Neural crest cell (in vitro differentiated cells): ENCODE measurements at regions not wholly inside any gene's neighbourhood (a gene's known extent, or its start where the extent isn't known, plus 50 kb on each side); places are given as distances from the start of the nearest gene placed in this dataset.

Source experiments
- DNase-seq: peaks from one replicate; pipeline ENCODE4 v3.0.0; 2021; ENCODE audit warnings: low read depth, mixed read lengths, low spot score
- H3K27ac Mint-ChIP-seq: one replicate; pipeline ENCODE4 v1.8.0; 2021; ENCODE audit warnings: mild to moderate bottlenecking, mixed read lengths; ENCODE audit not compliant: unreplicated experiment
- H3K27me3 Mint-ChIP-seq: 2 replicates; pipeline ENCODE4 v1.8.0; 2021; ENCODE audit warnings: low read depth, mild to moderate bottlenecking, mixed read lengths
- H3K36me3 Mint-ChIP-seq: 2 replicates; pipeline ENCODE4 v1.8.0; 2021; ENCODE audit warnings: low read depth, mild to moderate bottlenecking, mixed read lengths
- H3K4me1 Mint-ChIP-seq: 2 replicates; pipeline ENCODE4 v1.8.0; 2021; ENCODE audit warnings: mixed read lengths
- H3K4me3 Mint-ChIP-seq: one replicate; pipeline ENCODE4 v1.8.0; 2021; ENCODE audit warnings: mild to moderate bottlenecking, mixed read lengths
- H3K9me3 Mint-ChIP-seq: 2 replicates; pipeline ENCODE4 v1.8.0; 2021; ENCODE audit warnings: mixed read lengths
- TF ChIP-seq, protein P1 (sequence below): fragments of 200-600 bp; sonication (generic); conservative IDR thresholded peaks from 2 replicates; pipeline ENCODE4 v1.5.0; 2021; ENCODE audit warnings: antibody characterized with exemption, mild to moderate bottlenecking

DNA sequence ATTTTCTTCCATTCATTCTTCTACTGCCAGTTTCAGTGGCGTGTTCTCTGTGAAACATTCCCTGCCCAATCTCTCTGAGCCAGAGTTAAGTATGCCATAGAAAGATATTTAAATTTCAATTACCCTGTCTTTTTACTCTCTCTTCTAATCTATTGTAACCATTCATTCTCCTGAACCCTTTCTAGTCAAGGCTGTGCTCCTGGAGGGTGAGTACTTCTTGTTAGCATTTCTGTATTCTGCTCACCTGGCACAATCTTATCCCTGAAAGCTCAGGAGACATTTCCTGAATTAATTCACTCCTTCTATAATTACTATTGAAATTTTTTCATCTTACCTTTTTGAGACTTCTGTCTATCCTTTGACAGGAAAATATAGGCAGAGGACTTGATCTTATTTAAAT lies 271.7 kb downstream of the HGF start:
- Mint-ChIP-seq H3K27ac (no peak overlapping the region), H3K36me3 (no peaks in the 10 kb centered on the region), H3K9me3 (no peaks in the 10 kb centered on the region), H3K4me3 (no peak overlapping the region), H3K4me1 (no peaks in the 10 kb centered on the region), H3K27me3 (no peaks in the 10 kb centered on the region)
- TF ChIP-seq, protein P1, sequence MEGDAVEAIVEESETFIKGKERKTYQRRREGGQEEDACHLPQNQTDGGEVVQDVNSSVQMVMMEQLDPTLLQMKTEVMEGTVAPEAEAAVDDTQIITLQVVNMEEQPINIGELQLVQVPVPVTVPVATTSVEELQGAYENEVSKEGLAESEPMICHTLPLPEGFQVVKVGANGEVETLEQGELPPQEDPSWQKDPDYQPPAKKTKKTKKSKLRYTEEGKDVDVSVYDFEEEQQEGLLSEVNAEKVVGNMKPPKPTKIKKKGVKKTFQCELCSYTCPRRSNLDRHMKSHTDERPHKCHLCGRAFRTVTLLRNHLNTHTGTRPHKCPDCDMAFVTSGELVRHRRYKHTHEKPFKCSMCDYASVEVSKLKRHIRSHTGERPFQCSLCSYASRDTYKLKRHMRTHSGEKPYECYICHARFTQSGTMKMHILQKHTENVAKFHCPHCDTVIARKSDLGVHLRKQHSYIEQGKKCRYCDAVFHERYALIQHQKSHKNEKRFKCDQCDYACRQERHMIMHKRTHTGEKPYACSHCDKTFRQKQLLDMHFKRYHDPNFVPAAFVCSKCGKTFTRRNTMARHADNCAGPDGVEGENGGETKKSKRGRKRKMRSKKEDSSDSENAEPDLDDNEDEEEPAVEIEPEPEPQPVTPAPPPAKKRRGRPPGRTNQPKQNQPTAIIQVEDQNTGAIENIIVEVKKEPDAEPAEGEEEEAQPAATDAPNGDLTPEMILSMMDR: no peak
- DNase-seq: no peak

DNA sequence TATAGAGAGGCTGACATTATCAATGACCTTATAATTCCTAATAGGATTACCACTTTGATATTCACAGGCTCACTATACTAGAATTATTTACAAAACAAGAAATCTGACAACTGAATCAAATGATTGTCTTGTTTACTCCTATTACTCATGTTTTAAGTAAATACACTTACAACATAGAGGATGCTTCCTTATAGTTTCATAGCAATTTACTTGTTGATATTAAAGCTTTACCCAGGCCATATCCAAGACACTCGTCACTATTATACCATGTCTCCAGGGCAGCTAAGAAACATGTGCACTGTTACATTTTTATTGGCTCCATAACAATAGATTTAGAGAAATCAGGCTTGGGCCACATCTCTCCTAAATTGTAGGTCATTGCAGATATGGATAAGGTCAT lies 276.9 kb downstream of the HGF start:
- no peaks in the 10 kb centered on the region for H3K36me3 Mint-ChIP-seq
- H3K27me3 Mint-ChIP-seq: no peaks in the 10 kb centered on the region
- H3K27ac Mint-ChIP-seq: no peak overlapping the region
- TF ChIP-seq, protein P1: no peak
- H3K4me3 Mint-ChIP-seq: no peak overlapping the region
- H3K9me3 Mint-ChIP-seq: no peaks in the 10 kb centered on the region
- H3K4me1 Mint-ChIP-seq: no peaks in the 10 kb centered on the region
- DNase-seq: no peak

DNA sequence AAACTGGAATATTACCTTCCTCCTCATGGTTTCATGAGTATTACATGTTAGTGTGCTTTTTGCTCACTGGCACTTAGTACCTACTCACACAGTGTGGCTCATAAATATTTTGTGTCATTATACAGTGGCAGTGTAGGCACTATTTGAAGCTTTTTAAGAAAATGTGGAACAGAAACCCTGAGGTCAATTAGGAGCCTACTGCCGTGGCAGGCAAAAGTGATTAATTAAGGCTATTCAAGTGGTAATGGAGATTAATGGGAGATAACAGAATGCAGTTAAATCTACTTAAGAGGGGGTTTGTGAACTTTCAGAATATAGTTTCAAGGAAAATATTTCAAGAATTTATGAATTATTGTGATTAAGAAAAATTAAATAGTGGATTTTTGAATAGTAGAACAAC lies 277.6 kb downstream of the HGF start:
- Mint-ChIP-seq H3K27me3 (no peaks in the 10 kb centered on the region), H3K9me3 (no peaks in the 10 kb centered on the region), H3K27ac (no peak overlapping the region), H3K36me3 (no peaks in the 10 kb centered on the region), H3K4me1 (no peaks in the 10 kb centered on the region), H3K4me3 (no peak overlapping the region)
- no peak for DNase-seq
- TF ChIP-seq, protein P1: no peak

DNA sequence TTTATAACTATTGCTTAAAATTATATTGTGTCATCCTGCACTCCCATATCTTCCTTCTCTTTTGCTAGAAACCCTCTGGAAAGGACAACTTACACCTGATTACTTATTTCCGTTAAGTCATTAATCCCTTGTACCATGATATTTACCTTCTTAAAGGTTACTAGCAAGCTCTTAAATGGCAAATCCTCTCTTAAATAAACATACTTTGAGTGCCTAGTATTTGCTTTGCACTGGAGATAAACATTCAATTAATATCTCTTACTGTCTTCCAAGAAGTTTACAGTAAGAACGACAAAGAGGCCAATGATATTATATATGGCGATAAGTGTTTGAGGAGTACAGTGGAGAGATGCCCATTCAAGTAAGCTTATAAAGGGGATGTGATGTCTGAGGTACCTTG lies 278.3 kb downstream of the HGF start:
- no peak overlapping the region for H3K27ac Mint-ChIP-seq
- H3K9me3 Mint-ChIP-seq: no peaks in the 10 kb centered on the region
- TF ChIP-seq, protein P1: no peak
- no peak for DNase-seq
- H3K36me3 Mint-ChIP-seq: no peaks in the 10 kb centered on the region
- no peaks in the 10 kb centered on the region for H3K27me3 Mint-ChIP-seq
- no peak overlapping the region for H3K4me3 Mint-ChIP-seq
- no peaks in the 10 kb centered on the region for H3K4me1 Mint-ChIP-seq

DNA sequence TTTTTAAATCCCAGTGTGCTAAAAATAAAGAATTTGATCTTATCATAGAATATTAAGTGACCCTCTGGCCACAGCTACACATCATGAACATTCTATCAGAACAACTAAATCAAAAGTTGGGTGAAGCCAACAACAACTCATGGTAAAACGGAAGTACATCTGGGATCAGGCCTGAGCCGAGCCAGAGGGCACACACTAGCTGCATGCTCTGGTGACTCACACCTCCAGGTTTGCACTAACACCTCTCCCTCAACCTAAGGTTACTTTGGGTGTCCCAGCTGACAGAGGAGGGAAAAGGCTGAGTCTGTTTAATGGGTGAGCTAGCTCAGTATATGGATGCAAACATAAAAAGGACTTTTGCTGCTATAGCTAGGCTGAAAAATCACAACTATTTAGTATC lies 281.6 kb downstream of the HGF start:
- H3K9me3 Mint-ChIP-seq: peaks cover 4% of the 10 kb centered on the region
- no peaks in the 10 kb centered on the region for H3K36me3 Mint-ChIP-seq
- H3K27me3 Mint-ChIP-seq: no peaks in the 10 kb centered on the region
- H3K4me3 Mint-ChIP-seq: no peak overlapping the region
- no peak overlapping the region for H3K27ac Mint-ChIP-seq
- no peak for DNase-seq
- TF ChIP-seq, protein P1: no peak
- H3K4me1 Mint-ChIP-seq: peaks cover 5% of the 10 kb centered on the region

DNA sequence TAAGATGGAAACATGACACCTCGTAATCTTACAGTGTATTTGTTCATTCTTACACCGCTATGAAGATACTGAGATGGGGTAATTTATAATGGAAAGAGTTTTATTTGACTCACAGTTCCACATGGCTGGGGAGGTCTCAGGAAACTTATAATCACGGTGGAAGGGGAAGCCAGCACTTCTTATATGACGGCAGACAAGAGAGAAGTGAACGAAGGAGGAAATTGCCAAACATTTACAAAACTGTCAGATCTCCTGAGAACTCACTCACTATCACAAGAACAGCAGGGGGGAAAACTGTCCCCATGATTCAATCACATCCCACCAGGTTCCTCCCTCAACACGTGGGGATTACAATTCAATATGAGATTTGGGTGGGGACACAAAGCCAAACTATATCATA lies 282.3 kb downstream of the HGF start:
- no peak overlapping the region for H3K4me3 Mint-ChIP-seq
- H3K27ac Mint-ChIP-seq: no peak overlapping the region
- H3K36me3 Mint-ChIP-seq: no peaks in the 10 kb centered on the region
- TF ChIP-seq, protein P1: no peak
- no peaks in the 10 kb centered on the region for H3K27me3 Mint-ChIP-seq
- peaks cover 5% of the 10 kb centered on the region for H3K4me1 Mint-ChIP-seq
- peaks cover 4% of the 10 kb centered on the region for H3K9me3 Mint-ChIP-seq
- no peak for DNase-seq
